WTC11 (cell line): ENCODE measurements at regions not wholly inside any gene's neighbourhood (a gene's known extent, or its start where the extent isn't known, plus 50 kb on each side); places are given as distances from the start of the nearest gene placed in this dataset.

Source experiments
- E2F1 ChIP-seq: sonication (generic); formaldehyde crosslinking; IDR thresholded peaks from 2 replicates; pipeline ENCODE4 v1.8.0; 2022; ENCODE audit warnings: mild to moderate bottlenecking, missing genetic modification reagents
- EMX1 ChIP-seq: fragments of 250-450 bp; sonication (Bioruptor Pico); IDR thresholded peaks from 2 replicates; pipeline ENCODE4 v1.8.0; 2021; ENCODE audit warnings: mild to moderate bottlenecking
- FOXJ3 ChIP-seq: sonication (generic); formaldehyde crosslinking; IDR thresholded peaks from 2 replicates; pipeline ENCODE4 v1.9.0; 2021; ENCODE audit warnings: missing genetic modification reagents, mild to moderate bottlenecking, borderline replicate concordance
- MAX ChIP-seq: sonication (generic); formaldehyde crosslinking; IDR thresholded peaks from 2 replicates; pipeline ENCODE4 v1.8.0; 2022; ENCODE audit warnings: mild to moderate bottlenecking, missing genetic modification reagents
- PREB ChIP-seq: sonication (generic); formaldehyde crosslinking; IDR thresholded peaks from 2 replicates; pipeline ENCODE4 v1.8.1; 2022; ENCODE audit warnings: mild to moderate bottlenecking, missing genetic modification reagents, moderate library complexity, borderline replicate concordance
- ZNF263 ChIP-seq: sonication (generic); formaldehyde crosslinking; IDR thresholded peaks from 2 replicates; pipeline ENCODE4 v1.8.1; 2022; ENCODE audit warnings: low read depth, mild to moderate bottlenecking, moderate library complexity, missing genetic modification reagents
- ZNF396 ChIP-seq: fragments of 250-450 bp; sonication (Bioruptor Pico); IDR thresholded peaks from 2 replicates; pipeline ENCODE4 v1.8.0; 2021; ENCODE audit warnings: mild to moderate bottlenecking, moderate library complexity, borderline replicate concordance
- TF ChIP-seq, protein P1 (sequence below): fragments of 200-600 bp; IDR thresholded peaks from 2 replicates; pipeline ENCODE4 v1.8.0; 2022; ENCODE audit warnings: antibody characterized with exemption
- TF ChIP-seq, protein P2 (sequence below): sonication (generic); formaldehyde crosslinking; IDR thresholded peaks from 2 replicates; pipeline ENCODE4 v1.8.1; 2022; ENCODE audit warnings: low read depth, mild to moderate bottlenecking, moderate library complexity, missing genetic modification reagents, borderline replicate concordance
- TF ChIP-seq, protein P3 (sequence below): sonication (generic); formaldehyde crosslinking; IDR thresholded peaks from 2 replicates; pipeline ENCODE4 v1.8.0; 2023; ENCODE audit warnings: missing genetic modification reagents
- TF ChIP-seq, protein P4 (sequence below): sonication (generic); formaldehyde crosslinking; IDR thresholded peaks from 2 replicates; pipeline ENCODE4 v1.8.1; 2023; ENCODE audit warnings: mild to moderate bottlenecking, moderate library complexity, missing genetic modification reagents
- TF ChIP-seq, protein P5 (sequence below): fragments of 250-450 bp; sonication (Bioruptor Pico); IDR thresholded peaks from 2 replicates; pipeline ENCODE4 v1.9.0; 2021; ENCODE audit warnings: mild to moderate bottlenecking, borderline replicate concordance

DNA sequence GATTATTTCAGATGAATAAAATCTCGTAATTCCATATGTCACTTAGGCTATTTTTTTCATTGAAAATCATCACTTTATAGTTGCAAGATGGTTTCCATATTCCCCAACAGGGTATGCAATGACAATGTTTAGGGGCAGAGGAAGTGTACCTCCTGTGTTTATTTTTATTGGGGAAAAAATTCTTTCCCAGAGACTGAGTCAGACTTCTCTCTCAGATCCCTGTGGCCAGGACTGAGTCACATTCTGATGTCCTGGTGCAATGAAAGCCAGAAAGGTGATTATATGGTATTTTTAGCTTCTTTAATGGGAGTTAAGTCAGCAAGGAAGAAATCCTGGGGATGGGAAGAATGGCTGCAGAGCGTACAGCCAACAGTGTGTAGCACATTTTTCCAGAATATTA, 196.9 kb upstream of the ALG10 start:
- TF ChIP-seq EMX1 (CRISPR knock-in tag), result no peak
- TF ChIP-seq, protein P1, sequence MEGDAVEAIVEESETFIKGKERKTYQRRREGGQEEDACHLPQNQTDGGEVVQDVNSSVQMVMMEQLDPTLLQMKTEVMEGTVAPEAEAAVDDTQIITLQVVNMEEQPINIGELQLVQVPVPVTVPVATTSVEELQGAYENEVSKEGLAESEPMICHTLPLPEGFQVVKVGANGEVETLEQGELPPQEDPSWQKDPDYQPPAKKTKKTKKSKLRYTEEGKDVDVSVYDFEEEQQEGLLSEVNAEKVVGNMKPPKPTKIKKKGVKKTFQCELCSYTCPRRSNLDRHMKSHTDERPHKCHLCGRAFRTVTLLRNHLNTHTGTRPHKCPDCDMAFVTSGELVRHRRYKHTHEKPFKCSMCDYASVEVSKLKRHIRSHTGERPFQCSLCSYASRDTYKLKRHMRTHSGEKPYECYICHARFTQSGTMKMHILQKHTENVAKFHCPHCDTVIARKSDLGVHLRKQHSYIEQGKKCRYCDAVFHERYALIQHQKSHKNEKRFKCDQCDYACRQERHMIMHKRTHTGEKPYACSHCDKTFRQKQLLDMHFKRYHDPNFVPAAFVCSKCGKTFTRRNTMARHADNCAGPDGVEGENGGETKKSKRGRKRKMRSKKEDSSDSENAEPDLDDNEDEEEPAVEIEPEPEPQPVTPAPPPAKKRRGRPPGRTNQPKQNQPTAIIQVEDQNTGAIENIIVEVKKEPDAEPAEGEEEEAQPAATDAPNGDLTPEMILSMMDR, result no peak
- TF ChIP-seq PREB (CRISPR knock-in tag), result no peak
- TF ChIP-seq MAX (CRISPR knock-in tag), result no peak
- no peak for TF ChIP-seq E2F1 (CRISPR knock-in tag)
- TF ChIP-seq FOXJ3, result no peak
- TF ChIP-seq, protein P2, sequence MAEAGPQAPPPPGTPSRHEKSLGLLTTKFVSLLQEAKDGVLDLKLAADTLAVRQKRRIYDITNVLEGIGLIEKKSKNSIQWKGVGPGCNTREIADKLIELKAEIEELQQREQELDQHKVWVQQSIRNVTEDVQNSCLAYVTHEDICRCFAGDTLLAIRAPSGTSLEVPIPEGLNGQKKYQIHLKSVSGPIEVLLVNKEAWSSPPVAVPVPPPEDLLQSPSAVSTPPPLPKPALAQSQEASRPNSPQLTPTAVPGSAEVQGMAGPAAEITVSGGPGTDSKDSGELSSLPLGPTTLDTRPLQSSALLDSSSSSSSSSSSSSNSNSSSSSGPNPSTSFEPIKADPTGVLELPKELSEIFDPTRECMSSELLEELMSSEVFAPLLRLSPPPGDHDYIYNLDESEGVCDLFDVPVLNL (CRISPR knock-in tag), result no peak
- TF ChIP-seq, protein P3, sequence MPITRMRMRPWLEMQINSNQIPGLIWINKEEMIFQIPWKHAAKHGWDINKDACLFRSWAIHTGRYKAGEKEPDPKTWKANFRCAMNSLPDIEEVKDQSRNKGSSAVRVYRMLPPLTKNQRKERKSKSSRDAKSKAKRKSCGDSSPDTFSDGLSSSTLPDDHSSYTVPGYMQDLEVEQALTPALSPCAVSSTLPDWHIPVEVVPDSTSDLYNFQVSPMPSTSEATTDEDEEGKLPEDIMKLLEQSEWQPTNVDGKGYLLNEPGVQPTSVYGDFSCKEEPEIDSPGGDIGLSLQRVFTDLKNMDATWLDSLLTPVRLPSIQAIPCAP, result no peak
- no peak for TF ChIP-seq ZNF263 (CRISPR knock-in tag)
- TF ChIP-seq ZNF396 (CRISPR knock-in tag), result no peak
- TF ChIP-seq, protein P4, sequence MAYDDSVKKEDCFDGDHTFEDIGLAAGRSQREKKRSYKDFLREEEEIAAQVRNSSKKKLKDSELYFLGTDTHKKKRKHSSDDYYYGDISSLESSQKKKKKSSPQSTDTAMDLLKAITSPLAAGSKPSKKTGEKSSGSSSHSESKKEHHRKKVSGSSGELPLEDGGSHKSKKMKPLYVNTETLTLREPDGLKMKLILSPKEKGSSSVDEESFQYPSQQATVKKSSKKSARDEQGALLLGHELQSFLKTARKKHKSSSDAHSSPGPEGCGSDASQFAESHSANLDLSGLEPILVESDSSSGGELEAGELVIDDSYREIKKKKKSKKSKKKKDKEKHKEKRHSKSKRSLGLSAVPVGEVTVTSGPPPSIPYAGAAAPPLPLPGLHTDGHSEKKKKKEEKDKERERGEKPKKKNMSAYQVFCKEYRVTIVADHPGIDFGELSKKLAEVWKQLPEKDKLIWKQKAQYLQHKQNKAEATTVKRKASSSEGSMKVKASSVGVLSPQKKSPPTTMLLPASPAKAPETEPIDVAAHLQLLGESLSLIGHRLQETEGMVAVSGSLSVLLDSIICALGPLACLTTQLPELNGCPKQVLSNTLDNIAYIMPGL, result no peak
- TF ChIP-seq, protein P5, sequence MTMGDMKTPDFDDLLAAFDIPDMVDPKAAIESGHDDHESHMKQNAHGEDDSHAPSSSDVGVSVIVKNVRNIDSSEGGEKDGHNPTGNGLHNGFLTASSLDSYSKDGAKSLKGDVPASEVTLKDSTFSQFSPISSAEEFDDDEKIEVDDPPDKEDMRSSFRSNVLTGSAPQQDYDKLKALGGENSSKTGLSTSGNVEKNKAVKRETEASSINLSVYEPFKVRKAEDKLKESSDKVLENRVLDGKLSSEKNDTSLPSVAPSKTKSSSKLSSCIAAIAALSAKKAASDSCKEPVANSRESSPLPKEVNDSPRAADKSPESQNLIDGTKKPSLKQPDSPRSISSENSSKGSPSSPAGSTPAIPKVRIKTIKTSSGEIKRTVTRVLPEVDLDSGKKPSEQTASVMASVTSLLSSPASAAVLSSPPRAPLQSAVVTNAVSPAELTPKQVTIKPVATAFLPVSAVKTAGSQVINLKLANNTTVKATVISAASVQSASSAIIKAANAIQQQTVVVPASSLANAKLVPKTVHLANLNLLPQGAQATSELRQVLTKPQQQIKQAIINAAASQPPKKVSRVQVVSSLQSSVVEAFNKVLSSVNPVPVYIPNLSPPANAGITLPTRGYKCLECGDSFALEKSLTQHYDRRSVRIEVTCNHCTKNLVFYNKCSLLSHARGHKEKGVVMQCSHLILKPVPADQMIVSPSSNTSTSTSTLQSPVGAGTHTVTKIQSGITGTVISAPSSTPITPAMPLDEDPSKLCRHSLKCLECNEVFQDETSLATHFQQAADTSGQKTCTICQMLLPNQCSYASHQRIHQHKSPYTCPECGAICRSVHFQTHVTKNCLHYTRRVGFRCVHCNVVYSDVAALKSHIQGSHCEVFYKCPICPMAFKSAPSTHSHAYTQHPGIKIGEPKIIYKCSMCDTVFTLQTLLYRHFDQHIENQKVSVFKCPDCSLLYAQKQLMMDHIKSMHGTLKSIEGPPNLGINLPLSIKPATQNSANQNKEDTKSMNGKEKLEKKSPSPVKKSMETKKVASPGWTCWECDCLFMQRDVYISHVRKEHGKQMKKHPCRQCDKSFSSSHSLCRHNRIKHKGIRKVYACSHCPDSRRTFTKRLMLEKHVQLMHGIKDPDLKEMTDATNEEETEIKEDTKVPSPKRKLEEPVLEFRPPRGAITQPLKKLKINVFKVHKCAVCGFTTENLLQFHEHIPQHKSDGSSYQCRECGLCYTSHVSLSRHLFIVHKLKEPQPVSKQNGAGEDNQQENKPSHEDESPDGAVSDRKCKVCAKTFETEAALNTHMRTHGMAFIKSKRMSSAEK (CRISPR knock-in tag), result no peak
